GM12873 (cell line): ENCODE measurements at regions not wholly inside any gene's neighbourhood (a gene's known extent, or its start where the extent isn't known, plus 50 kb on each side); places are given as distances from the start of the nearest gene placed in this dataset.

ENCODE experiments used
- TF ChIP-seq, protein P1 (sequence below): IDR thresholded peaks from 2 replicates; pipeline ENCODE4 v1.5.1; 2012; ENCODE audit warnings: low read depth, mild to moderate bottlenecking, moderate library complexity, low read length, control low read depth; ENCODE audit not compliant: insufficient read depth; ENCODE audit errors: missing control alignments

DNA sequence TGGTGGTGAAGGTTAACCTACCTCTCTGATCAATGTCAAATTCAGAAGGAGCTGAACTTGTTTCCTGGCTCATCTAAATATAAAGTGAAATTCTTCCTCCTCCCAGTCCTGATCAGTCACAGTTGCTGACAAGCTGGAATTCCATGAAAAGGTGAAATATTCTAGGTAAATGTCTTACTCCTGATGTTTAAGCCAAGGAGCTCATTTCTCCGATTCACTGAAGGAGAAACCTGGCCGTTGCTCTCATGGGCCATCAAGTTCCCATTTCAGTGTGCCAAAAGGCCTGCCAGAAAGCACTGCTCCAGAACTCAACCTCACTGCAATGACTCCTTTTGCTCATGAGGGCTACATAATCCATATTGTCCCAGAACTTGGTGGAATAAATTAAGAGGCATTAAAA is 707.5 kb downstream of the GALC start:
- TF ChIP-seq, protein P1, sequence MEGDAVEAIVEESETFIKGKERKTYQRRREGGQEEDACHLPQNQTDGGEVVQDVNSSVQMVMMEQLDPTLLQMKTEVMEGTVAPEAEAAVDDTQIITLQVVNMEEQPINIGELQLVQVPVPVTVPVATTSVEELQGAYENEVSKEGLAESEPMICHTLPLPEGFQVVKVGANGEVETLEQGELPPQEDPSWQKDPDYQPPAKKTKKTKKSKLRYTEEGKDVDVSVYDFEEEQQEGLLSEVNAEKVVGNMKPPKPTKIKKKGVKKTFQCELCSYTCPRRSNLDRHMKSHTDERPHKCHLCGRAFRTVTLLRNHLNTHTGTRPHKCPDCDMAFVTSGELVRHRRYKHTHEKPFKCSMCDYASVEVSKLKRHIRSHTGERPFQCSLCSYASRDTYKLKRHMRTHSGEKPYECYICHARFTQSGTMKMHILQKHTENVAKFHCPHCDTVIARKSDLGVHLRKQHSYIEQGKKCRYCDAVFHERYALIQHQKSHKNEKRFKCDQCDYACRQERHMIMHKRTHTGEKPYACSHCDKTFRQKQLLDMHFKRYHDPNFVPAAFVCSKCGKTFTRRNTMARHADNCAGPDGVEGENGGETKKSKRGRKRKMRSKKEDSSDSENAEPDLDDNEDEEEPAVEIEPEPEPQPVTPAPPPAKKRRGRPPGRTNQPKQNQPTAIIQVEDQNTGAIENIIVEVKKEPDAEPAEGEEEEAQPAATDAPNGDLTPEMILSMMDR = no peak

DNA sequence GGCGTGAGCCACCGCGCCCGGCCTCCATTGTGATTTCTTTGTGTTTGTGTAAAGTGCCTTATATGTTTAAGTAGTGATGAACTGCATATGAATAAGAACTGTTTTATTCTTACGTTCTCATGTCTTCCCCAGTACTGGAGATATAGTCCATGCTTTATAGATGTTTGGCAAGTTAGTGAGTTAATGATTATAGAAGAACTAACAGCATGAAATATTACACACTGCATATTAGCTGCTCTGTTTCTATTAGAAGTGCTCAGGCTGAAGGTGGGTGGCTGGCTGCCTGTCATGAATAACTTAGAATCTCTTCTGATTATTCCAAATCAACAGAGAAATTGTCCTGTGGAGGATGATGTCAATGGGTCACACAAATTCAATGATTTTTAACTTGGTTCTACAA is 709.4 kb downstream of the GALC start:
- TF ChIP-seq, protein P1 = no peak

GRCh38 chr14:87282266-87282665 is 710.7 kb downstream of the GALC start:
- TF ChIP-seq, protein P1 = no peak

DNA sequence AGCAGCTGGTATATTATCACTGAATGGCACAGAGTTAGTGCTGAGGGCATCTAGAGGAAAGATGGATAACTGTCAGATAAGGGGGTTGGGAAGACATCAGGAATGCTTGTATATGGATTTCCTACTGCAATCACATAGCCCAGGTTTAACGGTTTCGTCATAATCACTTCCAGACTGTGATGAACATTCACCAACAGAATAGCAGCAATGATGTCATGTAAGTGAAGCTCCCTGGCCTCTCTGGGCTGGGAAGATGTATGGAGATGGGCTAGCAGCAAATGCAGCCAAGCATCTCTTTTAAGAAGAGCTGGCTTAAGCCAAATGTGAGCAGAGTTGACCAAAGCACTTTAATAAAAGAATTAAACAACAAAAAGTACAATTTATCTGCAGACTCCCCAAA is 714.6 kb downstream of the GALC start:
- TF ChIP-seq, protein P1 = no peak

DNA sequence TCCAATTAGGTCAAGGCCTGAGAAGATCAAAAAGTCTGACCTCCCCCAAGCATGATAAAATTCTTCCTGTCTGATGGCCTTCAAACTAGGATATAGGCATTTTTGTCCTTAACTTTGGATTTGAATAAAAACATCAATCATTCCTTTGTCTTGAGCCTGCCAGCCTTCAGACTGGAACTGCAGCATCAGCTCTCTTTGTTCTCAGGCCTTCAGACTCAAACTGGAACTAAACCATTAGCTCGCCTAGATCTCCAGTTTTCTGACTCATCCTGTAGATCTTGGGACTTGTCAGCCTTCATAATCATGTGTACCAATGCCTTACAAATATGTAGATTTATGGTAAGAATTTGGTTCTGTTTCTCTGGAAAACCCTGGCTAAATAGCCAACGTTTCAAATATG is 721.7 kb downstream of the GALC start:
- TF ChIP-seq, protein P1 = no peak

DNA sequence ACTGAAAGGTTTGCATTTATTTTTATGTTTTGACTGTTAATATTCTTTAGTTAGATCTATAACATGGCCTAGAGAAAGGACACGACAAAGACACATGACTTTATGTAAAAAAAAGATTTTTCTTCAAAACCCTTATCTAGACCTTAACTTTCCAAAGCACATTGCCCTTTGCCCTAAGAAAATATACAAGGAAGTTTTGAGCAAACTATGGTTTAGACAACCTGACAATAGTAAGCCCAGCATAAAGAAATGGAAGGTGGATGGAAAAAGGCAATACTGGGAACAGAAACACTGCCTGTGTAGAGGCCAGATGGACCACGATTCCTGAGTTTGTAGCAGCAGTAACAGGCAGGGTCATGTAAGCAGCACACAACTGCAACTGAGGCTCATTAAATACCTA is 724.0 kb downstream of the GALC start:
- TF ChIP-seq, protein P1 = no peak

DNA sequence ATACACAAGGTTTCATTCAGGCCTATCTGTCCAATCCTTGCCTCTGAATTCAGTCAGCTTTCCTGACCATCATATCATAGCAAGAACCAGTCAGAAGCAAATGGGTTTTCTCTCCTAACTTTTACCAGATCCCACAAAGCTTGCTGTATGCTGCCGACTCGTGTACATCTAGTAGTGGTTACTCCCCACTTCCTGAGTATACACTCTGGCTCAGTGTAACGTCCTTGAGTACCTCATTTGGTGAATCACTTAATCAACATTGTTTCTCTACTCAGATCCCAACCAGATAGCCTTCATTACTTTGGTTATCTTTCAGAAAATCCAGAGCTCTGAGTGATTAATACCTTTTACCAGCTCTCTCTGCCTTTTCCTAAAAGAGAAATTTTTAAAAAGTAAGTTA is 728.2 kb downstream of the GALC start:
- TF ChIP-seq, protein P1 = no peak
